Globus pallidus (tissue), 1 donor: ENCODE measurements at regions not wholly inside any gene's neighbourhood (a gene's known extent, or its start where the extent isn't known, plus 50 kb on each side); places are given as distances from the start of the nearest gene placed in this dataset.
"Not testable (repeated sequence)": the region's sequence is repeated elsewhere in the genome, so short reads cannot be mapped to it uniquely, and the experiment has no call there.

Source experiments
- DNase-seq: peaks from one replicate; pipeline ENCODE4 v3.0.0-alpha.2; 2015; ENCODE audit warnings: low spot score

GRCh38 chr1:80633947-80634706 is 1166.6 kb upstream of the ADGRL2 start:
- no peak for DNase-seq

- no peak for DNase-seq
Observed at GRCh38 chr1:80632284-80632683, 1168.5 kb upstream of the ADGRL2 start.

- no peak for DNase-seq
Observed at GRCh38 chr1:80629304-80629837, 1171.4 kb upstream of the ADGRL2 start.

GRCh38 chr1:80624682-80625081 is 1176.1 kb upstream of the ADGRL2 start:
- DNase-seq: no peak

GRCh38 chr1:80607064-80607463 is 1193.7 kb upstream of the ADGRL2 start:
- no peak for DNase-seq

GRCh38 chr1:80594013-80594412 is 1206.7 kb upstream of the ADGRL2 start:
- no peak for DNase-seq

- no peak for DNase-seq
Observed at GRCh38 chr1:80593197-80593596, 1207.5 kb upstream of the ADGRL2 start.

- DNase-seq: no peak
Observed at GRCh38 chr1:80582980-80583379, 1217.8 kb upstream of the ADGRL2 start.

- DNase-seq: no peak
Observed at GRCh38 chr1:80579055-80579454, 1221.7 kb upstream of the ADGRL2 start.

GRCh38 chr1:80566867-80567266 is 1233.9 kb upstream of the ADGRL2 start:
- DNase-seq: no peak

GRCh38 chr1:80566123-80566522 is 1234.6 kb upstream of the ADGRL2 start:
- DNase-seq: no peak

GRCh38 chr1:80565406-80565805 is 1235.3 kb upstream of the ADGRL2 start:
- no peak for DNase-seq

- no peak for DNase-seq
Observed at GRCh38 chr1:80542231-80542630, 1258.5 kb upstream of the ADGRL2 start.

- no peak for DNase-seq
Observed at GRCh38 chr1:80540596-80540995, 1260.1 kb upstream of the ADGRL2 start.

GRCh38 chr1:80540149-80540548 is 1260.6 kb upstream of the ADGRL2 start:
- DNase-seq: no peak

- DNase-seq: not testable (repeated sequence)
Observed at GRCh38 chr1:80539298-80539697, 1261.4 kb upstream of the ADGRL2 start.

- DNase-seq: no peak
Observed at GRCh38 chr1:80536461-80536860, 1264.3 kb upstream of the ADGRL2 start.

GRCh38 chr1:80535466-80535865 is 1265.3 kb upstream of the ADGRL2 start:
- DNase-seq: no peak

GRCh38 chr1:80534606-80535360 is 1266.0 kb upstream of the ADGRL2 start:
- DNase-seq: no peak

- no peak for DNase-seq
Observed at GRCh38 chr1:80533775-80534334, 1266.9 kb upstream of the ADGRL2 start.

- DNase-seq: no peak
Observed at GRCh38 chr1:80533093-80533492, 1267.6 kb upstream of the ADGRL2 start.

- no peak for DNase-seq
Observed at GRCh38 chr1:80531182-80531581, 1269.6 kb upstream of the ADGRL2 start.

GRCh38 chr1:80529546-80529945 is 1271.2 kb upstream of the ADGRL2 start:
- DNase-seq: no peak
